HG03108 (cell line): ENCODE measurements at regions not wholly inside any gene's neighbourhood (a gene's known extent, or its start where the extent isn't known, plus 50 kb on each side); places are given as distances from the start of the nearest gene placed in this dataset.
"Not testable (repeated sequence)": the region's sequence is repeated elsewhere in the genome, so short reads cannot be mapped to it uniquely, and the experiment has no call there.

Source experiments
- ATAC-seq: cut with Tn5 transposase; IDR thresholded peaks from one replicate; pipeline ENCODE4 v1.9.1; 2021; ENCODE audit warnings: moderate library complexity; ENCODE audit not compliant: unreplicated experiment

DNA sequence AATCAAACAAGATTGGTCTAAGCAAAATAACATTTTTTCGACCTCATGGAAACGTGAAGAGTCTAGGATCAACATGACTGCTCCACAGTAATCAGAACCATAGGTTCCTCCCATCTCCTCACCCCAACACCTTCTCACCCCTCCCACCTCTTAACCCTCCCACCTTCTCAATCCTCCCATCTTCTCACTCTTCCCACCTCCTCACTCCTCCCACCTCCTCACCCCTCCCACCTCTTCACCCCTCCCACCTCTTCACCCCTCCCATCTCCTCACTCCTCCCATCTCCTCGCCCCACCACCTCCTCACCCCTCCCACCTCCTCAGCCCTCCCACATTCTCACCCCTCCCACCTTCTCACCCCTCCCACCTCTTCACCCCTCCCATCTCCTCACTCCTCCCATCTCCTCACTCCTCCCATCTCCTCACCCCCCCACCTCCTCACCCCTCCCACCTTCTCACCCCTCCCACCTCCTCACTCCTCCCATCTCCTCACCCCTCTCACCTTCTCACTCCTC is 567.4 kb downstream of the C6orf118 start:
- ATAC-seq: no peak

GRCh38 chr6:164736090-164736489 is 573.3 kb downstream of the C6orf118 start:
- ATAC-seq: not testable (repeated sequence)

- no peak for ATAC-seq
Measured at GRCh38 chr6:164731539-164731938, 577.9 kb downstream of the C6orf118 start.

- ATAC-seq: no peak
Measured at GRCh38 chr6:164721460-164721859, 587.9 kb downstream of the C6orf118 start.

- no peak for ATAC-seq
Measured at GRCh38 chr6:164700497-164700896, 608.9 kb downstream of the C6orf118 start.

DNA sequence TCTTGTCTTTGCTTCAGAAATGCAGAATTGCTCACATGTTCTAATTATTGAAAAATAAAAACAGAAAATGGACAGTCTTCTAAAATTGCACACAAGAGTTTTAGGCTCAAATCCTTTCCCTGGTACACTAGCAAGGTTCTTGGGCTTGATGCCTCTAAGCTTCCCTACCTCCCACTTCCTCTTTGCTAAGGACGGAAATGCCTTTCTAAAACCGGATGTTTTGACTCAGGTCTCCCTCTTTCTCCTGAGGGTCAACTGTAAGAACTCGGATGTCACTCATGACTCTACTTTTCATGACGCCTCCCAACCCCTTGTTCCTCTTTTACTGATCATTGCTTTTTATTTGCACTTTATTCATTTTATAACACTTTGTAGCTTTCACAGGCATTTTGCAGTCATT is 613.5 kb downstream of the C6orf118 start:
- no peak for ATAC-seq

- no peak for ATAC-seq
Measured at GRCh38 chr6:164694386-164694785, 615.0 kb downstream of the C6orf118 start.

DNA sequence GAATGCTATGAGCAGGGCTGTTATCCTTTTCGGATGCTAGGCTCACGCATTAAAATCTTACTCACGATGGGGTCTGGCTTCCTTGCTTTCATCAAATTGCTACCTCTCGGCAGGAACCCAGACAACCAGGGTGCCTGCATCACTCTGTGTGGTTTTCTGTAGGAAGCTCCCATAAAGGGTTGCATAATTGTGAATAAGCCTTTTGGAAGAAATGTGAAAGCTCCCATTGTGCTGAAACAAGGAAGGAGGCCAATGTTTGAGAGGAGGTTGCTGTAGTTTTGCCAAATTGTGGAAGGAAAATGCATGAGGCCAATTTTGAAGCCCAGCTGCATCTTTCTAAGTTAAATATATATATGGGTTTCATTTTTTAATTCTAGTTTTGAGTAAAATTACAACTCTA is 615.5 kb downstream of the C6orf118 start:
- ATAC-seq: no peak

- ATAC-seq: no peak
Measured at GRCh38 chr6:164692772-164693510, 616.5 kb downstream of the C6orf118 start.

- ATAC-seq: no peak
Measured at GRCh38 chr6:164690702-164691500, 618.5 kb downstream of the C6orf118 start.

GRCh38 chr6:164690241-164690640 is 619.2 kb downstream of the C6orf118 start:
- ATAC-seq: no peak

- no peak for ATAC-seq
Measured at GRCh38 chr6:164665328-164665727, 644.1 kb downstream of the C6orf118 start.

GRCh38 chr6:164663634-164664033 is 645.8 kb downstream of the C6orf118 start:
- ATAC-seq: no peak

GRCh38 chr6:164661716-164662115 is 647.7 kb downstream of the C6orf118 start:
- ATAC-seq: no peak

DNA sequence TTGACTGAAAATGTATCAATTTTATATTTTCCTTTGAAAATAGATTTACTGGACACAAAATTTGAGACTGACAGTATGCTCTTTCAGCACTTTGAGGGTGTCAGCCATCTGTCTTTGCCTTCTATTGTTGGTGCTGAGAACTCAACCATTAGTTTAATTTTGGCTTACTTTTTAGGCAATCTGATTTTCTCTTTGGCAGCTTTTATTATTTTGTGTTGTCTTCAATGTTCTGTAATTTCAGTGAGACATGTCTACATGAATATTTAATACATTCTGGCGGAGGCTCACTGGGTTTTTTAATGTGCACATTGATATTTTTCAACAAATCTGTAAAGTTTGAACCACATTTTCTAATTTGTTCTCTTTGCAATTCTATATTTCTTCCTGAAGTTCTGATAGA is 648.6 kb downstream of the C6orf118 start:
- no peak for ATAC-seq

DNA sequence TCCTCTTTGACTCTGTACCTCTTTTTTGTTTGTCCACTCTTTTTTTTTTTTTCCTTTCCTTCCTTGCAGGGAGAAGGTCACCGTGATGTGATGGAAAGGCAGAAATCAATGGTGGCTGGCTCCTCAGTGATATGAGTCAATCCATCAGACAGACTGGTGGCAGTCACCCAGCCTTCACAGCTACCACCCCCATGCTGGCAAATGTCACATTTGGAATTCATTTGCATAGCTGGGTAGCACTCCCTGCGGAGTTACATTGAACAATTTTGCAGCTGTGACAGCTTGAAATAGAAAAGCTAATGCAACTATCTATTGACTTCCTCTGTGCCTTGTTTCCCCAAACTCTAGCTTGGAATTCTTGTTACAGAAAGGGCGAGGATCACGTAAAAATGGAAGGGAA is 668.4 kb downstream of the C6orf118 start:
- ATAC-seq: no peak

GRCh38 chr6:164628302-164628931 is 681.0 kb downstream of the C6orf118 start:
- no peak for ATAC-seq

GRCh38 chr6:164616917-164617524 is 692.4 kb downstream of the C6orf118 start:
- no peak for ATAC-seq

DNA sequence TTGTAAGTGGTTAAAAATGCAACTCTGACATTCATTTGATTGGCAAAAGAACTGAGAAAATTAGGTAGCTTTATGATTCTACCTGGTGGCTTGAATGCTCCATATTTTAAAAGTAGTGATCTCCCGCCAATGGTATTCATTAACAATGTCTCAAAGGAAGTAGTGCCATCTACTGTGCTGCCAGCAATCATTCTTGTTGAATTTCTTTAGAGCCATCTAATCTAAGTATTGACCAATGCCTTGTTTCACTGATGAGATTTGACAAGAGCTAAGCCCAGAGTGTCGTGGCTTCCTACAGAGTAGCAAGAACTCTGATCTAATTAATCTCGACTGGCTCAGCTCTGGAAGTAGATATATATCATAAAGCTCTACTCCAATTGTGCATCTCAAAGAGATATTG is 696.7 kb downstream of the C6orf118 start:
- no peak for ATAC-seq

DNA sequence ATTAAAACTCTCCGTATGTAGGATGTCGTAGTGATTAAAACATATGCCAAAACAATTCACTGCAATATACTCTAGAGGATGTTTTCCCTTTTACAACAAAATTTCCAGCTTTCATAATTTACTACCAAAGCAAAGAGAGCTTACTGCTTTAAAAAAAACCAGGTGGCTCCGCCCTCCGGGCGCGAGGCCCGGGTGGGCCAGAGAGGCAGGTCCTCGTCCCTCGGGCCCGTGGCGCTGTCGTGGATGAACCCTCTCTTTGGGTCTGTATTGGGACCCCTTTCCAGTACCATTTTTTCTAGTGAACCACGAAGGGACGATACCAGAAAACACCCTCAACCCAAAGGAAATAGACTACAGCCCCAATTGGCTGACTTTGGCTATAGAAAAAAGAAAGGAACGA is 698.5 kb downstream of the C6orf118 start:
- ATAC-seq: not testable (repeated sequence)

GRCh38 chr6:164602415-164602814 is 707.0 kb downstream of the C6orf118 start:
- not testable (repeated sequence) for ATAC-seq
